Kidney capillary endothelial cell (primary cell): ENCODE measurements at regions not wholly inside any gene's neighbourhood (a gene's known extent, or its start where the extent isn't known, plus 50 kb on each side); places are given as distances from the start of the nearest gene placed in this dataset.
"Not testable (repeated sequence)": the region's sequence is repeated elsewhere in the genome, so short reads cannot be mapped to it uniquely, and the experiment has no call there.

Experiments used
- DNase-seq: peaks from one replicate; pipeline ENCODE4 v3.0.0-alpha.2; 2018; ENCODE audit warnings: low spot score

DNA sequence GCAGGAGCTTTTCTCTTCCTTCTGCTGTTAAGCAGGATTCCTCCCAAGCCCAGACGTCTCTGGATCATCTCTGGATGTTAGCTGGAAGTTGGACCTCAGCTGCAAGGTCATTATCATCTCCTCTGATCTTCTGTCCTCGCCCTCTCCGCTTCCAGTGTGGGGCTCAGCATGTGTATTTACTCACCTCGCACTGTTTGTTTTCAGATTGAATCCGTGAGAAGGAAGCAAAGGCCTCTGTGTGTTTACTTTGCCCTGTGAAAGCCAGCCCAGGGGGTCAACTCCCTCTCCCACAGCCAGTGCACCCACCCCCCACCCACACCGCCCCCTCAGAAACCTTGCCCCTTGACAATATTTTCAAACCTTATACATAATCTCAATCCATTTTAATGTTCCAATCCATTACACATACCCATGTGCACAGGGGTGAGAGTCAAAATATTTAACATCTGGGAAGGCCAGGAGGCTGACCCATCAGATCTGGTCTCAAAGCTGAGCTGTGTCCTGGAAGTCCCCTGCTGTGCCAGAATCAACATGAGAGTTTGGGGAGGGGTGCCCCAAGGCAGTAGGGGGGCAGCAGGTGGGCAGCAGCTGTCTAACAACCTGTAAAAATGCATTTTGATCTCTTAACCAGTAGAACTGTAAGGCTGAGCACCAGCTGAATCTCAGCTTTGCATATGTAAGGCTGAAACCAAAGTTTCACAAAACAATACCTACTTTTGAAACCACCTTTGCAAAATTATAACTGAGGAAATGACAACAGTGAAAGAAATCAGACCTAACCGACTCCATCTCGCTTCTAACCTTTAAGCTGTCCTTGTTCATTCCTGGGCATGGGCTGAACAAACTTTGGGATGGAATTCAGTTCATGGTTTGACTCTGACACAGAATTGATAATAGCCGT is 157.9 kb downstream of the ZNF664 start:
- DNase-seq = no peak

DNA sequence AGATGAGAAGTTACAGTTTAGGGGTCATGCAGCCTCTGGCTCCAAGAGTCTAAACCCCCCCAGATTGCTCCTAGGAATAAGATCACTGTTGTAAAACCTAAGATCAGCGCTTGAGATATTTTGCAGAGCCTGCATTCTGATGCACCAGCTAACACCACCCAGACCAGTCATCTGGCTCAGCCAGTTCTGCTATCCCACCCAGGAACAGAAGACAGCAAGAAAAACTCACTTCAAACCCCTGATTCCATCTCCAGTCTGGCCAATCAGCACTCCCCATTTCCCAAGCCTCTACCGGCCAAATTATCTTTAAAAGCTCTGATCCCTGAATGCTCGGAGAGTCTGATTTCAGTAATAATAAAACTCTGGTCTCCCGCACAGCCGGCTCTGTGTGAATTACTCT is 158.6 kb downstream of the ZNF664 start:
- DNase-seq = no peak

- DNase-seq = no peak
Observed at GRCh38 chr12:124132530-124132929, 159.5 kb downstream of the ZNF664 start.

DNA sequence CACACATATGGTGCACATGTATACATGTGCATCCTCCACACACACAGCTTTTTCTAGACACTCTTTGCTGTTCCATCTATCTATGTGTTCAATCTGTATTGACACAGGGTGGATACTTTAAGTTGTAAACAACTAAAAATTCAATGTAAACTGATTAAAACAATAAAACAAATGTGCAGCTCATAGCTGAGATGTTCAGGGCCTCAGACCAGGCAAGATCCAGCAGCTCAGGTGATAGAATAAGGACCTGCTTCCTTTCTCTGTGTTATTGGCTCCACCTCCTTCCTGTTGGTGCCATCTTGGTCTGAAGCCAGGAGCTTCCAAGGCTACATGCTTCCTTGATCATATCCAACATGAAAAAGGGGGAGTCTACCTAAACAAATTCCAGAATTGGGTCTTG is 158.1 kb upstream of the RFLNA start:
- DNase-seq = no peak

DNA sequence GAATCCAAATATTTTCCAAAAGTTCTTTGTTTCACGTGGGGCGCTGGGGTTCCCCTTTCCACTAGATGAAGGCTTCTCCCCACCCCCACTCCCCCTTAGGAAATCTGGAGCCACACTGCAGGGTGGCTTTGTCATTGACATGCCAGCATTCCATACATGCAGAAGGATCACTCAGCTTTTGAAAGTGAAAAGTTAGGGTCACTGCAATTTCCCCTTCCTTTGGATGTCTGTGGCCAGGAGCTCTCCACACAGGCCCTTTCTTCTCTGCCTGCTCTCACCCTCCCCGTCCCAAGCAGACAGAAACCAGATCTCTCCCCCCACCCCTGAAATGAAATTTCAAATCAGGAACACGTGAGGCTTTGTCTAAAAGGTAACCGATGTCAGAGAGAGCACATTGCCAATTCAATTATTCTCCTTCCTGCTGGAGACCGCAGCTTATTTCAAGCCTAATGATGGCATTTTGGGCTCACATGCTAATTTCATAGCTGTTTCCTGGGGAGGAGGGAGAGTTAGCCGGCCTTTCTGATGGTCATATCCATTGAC is 153.9 kb upstream of the RFLNA start:
- DNase-seq = no peak

DNA sequence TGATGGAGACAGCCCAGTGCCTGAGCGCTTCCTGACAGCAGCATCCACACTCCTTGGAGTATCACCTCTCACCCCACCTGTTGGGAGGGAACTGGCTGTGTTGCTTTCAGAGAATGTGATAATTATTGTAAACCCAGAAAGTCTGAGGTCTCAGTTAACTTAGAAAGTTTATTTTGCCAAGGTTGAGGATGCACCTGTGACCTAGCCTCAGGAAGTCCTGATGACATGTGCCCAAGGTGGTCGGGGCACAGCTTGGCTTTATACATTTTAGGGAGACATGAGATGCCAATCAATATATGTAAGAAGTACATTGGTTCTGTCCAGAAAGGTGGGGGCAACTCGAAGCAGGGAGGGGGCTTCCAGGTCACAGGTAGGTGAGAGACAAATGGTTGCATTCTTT is 153.3 kb upstream of the RFLNA start:
- not testable (repeated sequence) for DNase-seq

DNA sequence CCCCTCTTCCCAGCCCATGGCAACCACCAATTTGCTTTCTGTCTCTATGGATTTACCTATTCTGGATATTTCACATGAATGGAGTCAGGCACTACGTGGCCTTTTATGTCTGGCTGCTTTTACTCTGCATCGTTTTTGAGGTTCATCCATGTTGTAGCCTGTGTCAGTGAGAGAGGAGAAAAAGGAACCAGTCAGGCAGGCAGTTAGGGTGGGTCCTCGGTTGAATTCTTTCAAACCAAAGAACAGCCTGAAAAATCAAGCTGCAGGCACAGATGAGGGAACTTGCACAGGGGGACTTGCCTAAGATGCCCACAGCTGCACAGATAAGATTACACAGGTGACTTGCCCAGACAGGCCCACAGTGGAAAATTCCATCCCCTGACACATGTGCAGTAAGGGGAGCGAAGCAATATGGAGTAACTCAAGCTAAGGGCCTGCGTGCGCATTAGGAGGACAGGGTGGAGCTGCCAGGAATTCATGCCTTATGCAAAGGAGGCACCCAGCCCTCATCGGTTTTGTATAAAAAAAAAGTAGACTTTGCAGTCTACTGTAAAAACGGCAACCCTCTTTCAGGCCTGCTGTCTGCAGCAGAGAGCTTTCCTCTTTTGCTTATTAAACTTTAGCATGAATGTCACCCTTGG is 152.4 kb upstream of the RFLNA start:
- DNase-seq = no peak

DNA sequence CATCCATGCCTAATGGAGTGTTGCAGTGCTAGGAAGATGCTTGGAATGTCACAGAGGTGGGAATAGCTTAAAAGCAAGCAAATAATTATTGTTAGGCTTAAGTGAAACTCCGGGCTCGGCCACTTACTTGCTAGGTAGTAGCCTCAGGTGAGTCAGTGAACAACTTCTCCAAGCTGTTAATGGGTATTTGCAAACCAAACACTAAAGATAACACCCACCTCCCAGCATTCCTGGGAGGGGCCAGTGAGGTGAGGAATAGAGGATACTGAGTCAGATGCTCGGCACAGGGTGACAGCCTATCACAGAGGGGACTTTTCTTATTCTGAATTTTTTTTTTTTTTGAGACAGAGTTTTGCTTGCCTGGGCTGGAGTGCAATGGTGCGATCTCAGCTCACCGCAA is 151.2 kb upstream of the RFLNA start:
- DNase-seq = no peak

GRCh38 chr12:124144531-124145194 is 150.2 kb upstream of the RFLNA start:
- no peak for DNase-seq

DNA sequence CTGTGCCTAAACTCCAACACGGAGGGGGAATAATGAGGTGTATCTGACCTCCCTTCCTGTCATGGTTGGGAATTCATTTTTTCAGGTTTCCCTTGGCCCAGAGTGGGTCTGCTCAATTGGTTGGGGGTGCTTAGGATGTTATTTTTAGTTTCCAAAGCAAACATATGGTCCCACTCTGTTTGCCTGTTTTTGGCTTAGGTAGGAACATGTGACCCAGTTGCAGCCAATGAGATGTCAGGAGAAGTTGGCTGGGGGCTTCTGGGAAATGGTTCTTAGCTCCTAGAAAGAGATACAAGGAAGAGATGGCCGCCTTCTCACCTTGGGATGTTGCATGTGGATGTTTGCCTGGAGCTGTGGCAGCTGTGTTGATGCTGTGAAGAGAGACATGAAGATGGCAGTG is 147.9 kb upstream of the RFLNA start:
- DNase-seq = no peak

GRCh38 chr12:124147575-124147974 is 147.3 kb upstream of the RFLNA start:
- DNase-seq = no peak

DNA sequence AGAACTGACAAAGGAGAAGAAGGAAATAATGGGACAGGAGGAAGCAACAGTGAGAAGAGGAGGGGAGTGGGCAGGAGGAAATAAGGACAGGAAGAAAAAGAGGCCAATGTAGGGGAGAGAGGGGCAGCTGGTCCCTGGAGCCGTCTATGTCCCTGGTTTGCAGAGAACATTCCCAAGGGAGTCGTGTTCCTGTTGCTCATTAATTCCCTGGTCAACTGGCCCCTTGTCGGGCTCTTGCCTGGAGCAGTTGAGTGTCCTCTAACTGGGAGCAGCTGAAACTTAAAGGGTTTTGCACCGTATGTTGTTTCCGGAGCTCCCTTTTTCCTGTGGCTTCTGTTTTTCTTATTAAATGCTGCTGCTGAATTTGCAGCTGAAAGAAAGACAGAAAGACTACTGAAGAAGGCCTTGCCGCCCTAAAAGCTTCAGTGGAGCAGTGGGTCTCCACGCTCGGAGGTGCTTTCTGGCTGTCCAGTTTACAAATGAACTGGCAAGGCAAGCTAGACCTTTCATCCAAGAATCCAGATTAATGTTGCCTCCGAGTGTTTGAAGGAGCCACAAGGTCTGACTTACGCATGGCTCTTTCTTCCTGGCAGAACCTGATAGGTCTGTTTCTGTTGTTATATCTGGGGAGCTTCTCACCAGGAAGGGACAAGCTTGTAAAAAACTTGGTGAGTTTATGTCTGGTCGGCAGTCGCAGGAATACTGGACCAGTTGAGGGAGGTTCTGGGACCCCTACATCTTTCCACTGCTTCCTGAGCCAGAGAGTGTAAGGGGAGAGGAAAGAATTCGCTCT is 146.2 kb upstream of the RFLNA start:
- no peak for DNase-seq

GRCh38 chr12:124149287-124149686 is 145.6 kb upstream of the RFLNA start:
- DNase-seq = no peak

GRCh38 chr12:124150168-124150567 is 144.7 kb upstream of the RFLNA start:
- no peak for DNase-seq

GRCh38 chr12:124151583-124151982 is 143.3 kb upstream of the RFLNA start:
- DNase-seq = no peak

GRCh38 chr12:124152731-124153130 is 142.2 kb upstream of the RFLNA start:
- DNase-seq = no peak

DNA sequence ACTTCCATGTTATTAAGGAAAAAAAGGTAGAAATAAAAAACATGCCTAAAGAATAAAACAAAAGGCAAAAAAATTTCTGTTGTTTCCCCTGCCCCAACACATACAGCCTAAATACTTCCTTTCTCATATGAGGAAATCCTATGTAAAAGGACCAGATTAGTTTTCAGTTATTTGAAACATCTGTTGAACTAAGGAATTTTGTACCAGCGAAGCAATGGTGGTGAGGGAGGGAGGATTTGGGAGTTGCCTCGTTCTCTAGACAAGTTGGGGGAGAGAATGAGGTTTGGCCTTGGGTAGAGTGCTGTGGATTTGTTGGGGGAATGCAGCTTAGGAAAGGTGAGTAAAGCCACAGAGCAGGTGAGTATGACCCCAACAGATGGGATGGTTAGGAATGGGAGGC is 141.5 kb upstream of the RFLNA start:
- no peak for DNase-seq

DNA sequence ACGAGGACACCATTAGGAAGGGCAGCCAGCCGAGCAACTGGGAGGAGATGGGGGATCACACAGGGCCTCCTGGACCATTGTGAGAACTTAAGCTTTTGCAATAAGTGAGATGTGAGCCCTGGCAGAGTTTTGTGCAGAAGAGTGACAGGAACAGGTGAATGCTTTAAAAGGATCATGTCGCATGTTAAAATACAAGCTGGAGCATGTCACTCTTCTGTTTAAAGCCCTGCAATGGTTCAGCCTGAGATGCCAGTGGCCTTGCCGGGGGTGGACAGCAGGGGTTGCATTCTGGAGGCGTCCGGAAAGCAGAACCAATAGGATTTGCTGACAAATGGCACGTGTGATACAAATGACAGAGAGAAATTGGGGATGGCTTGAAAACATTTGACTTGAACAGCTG is 137.5 kb upstream of the RFLNA start:
- DNase-seq = no peak

DNA sequence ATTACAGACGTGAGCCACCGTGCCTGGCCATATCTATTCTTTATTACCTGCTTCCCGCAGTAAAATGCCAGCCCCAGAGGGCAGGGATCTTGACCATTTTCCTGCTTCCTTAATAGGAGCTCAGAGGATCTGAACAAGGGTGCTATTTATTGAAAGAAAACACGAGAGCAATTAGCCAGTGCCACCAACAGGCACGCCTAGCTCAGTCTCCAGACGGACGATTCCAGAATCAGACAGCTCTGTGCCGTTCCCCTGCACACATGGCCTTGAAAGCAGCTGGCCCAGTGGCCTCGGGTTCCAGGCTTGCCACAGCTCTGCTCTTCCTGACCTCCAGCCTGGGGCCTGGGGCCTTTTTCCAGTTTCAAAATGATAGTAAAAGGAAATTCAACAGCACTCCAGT is 135.2 kb upstream of the RFLNA start:
- no peak for DNase-seq

GRCh38 chr12:124160097-124160756 is 134.7 kb upstream of the RFLNA start:
- no peak for DNase-seq

GRCh38 chr12:124161402-124161801 is 133.5 kb upstream of the RFLNA start:
- DNase-seq = not testable (repeated sequence)
